Embryonic facial prominence (tissue), 1 donor: ENCODE measurements at regions not wholly inside any gene's neighbourhood (a gene's known extent, or its start where the extent isn't known, plus 50 kb on each side); places are given as distances from the start of the nearest gene placed in this dataset.
"Not testable (repeated sequence)": the region's sequence is repeated elsewhere in the genome, so short reads cannot be mapped to it uniquely, and the experiment has no call there.

Source experiments
- DNase-seq: peaks from one replicate; pipeline ENCODE4 v3.0.0-alpha.2; 2016; ENCODE audit errors: extremely low spot score

DNA sequence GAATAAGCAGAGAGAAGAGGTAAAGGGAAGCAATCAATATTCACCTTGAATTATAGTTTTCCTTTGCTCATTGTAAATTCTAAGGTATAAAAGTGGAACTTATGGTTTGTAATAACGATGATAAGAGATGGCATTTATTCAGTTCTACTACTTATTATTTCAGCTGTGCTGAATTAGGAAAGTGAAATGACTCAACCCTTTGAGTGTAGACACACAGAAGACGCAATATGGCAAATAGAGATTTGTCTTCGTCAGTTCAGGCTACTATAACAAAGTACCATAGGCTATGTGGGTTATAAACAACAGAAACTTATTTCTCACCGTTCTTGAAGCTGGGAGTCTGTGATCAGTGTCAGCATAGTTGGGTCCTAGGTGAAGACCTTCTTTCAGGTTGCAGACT lies 713.0 kb upstream of the PCDH9 start:
- no peak for DNase-seq

DNA sequence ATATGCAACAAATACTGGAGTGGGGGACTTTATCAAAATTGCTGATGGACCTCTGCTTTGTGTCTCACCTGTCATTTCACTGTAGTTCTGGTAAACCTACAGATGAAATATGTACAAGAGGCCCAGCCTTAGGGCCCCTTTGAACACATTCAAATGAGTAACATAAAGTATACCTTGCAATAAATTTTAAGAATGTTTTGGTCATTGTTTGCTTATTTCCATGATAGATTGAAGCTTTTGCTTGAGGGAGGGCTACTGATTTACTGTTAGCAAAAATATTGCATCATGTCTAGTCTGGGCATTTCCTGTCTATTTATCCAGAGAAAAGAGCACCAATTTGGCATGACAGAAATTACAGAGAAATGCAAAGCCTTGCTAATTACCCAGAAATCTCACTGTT lies 705.5 kb upstream of the PCDH9 start:
- DNase-seq = no peak

DNA sequence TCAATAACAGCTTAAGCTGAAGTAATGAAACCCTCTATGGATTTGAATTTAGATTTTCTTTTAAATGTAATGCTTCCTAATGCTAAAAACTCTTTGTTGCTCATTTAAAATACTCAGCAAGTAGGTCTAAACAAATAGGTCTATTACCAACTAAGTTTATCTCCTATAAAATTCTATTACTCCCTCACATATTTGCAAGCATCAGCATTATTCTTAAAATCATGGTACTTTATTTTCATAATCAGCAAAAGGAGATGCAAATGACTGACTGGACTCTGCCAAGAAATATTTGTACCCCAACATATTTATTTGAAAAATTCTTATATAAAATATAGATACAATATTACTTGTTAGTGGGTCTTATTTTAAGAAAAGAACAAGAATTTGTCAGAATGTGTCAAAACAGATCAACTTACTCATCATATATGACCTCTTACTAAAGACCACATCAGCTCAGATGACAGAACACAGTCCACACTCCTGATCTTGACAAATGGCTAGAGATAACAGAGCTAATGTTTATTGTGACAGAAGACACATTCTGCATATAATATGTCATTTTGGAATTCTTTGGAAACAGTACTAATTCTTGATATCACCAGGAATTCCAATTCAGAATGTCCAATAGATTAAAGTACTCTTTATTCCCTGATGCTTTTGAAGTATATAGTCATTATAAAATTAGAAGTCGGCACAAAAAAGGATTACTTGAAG lies 704.6 kb upstream of the PCDH9 start:
- DNase-seq = no peak

DNA sequence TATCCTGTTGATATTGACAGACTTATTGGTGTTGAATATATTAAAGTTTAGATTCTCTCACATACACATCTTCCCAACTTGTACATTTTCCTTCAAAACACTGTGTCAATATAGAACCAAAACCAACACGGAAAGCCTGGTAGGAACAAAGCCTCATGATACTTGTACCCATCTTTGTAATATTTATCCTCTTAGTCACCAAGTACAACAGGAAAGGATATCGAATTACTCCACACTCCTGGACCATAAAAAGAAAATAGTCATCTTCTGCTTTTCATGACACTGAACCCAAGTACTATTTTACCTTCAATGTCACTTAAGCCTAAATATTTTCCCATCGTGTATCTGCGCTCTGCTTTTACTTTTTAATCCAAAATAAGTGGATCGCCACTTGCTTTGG lies 702.9 kb upstream of the PCDH9 start:
- no peak for DNase-seq

DNA sequence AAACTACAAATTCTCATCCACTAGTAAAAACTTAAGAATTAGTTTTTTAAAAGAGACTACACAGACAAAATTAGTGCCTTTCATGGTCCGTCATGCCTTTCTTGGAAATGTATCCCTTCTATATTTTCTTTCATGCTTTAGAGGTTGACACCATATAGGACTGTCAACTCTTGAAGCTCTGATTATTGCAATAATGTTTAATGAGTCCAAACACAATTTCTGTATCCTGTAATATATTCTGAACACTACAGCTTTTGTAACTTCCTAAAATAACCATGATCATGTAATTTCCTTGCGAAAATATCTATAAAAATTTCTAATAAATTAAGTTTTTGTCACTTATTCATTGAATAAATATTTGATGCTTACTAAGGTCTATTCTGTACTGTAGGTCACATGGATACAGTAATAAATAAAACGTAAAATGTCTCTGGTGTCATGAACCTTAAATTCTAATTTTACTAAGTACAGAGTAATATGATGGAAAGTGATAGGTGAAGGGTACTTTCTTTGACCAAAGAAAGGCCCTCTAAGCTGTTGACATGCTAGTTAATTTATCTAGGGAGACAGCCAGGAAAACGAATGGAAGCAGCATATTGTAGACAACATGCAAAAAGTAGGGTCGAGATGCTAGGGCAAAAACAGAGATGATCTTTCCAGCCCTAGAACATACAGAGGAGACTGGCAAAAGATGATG lies 687.3 kb upstream of the PCDH9 start:
- DNase-seq = no peak

DNA sequence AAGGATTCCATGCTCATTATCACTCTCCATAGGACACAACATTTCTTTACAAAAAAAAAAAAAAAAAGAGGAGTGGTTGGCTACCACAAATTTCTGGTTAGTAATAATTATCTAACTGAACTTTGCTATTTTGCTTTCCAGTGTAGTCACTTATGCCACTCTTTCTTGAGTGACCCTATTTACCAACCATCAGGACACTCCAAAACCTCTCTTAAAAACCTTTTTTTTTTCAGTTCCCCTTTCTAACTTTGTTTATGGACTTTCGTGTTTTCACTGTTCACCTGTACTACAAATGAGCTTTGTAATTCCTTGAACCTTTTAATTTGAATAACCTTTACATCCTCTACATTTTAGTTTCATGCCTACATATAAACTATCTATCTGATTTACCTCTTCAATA lies 686.5 kb upstream of the PCDH9 start:
- no peak for DNase-seq

DNA sequence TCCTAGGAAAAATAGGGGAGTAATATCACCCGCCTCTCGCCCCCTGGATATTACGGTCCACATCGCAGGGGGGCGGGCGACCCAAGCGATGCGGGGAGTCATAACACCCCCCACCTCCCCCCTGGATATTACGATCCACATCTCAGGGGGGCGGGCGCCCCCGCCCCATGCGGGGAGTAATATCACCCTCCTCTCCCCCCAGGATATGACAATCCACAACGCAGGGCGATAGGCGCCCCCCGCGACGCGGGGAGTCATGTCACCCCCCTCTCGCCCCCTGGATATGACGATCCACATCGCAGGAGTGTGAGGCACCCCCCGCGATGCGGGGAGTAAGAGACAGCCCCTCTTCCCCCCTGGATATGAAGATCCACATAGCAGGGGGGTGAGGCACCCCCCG lies 684.4 kb upstream of the PCDH9 start:
- no peak for DNase-seq

DNA sequence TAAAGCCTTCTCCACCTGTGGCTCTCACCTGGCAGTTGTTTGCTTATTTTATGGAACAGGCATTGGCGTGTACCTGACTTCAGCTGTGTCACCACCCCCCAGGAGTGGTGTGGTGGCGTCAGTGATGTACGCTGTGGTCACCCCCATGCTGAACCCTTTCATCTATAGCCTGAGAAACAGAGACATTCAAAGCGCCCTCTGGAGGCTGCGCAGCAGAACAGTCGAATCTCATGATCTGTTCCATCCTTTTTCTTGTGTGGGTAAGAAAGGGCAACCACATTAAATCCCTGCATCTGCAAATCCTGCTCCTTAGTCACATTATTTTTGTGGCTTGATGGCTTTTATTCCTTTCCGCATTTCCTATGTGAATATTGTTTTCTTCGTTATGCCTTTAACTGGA lies 672.8 kb upstream of the PCDH9 start:
- not testable (repeated sequence) for DNase-seq

DNA sequence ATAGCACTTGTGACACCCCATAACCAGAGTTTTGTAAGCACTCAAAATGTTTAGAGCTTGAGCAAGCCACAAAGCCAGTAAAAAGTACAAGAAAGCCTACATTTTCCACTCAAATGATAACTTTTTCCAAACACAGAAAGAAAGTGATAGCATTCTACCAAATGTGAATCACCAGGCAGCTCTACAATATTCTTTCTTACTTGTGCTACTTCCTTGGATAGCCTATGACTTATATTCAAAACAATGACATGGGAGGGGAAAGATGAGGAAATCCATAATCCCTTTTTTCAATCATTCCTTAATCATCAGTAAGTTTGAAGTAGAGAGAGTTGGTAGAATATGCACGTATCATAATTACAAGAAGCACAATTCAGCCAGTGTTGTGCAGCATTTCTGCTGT lies 650.8 kb upstream of the PCDH9 start:
- no peak for DNase-seq

DNA sequence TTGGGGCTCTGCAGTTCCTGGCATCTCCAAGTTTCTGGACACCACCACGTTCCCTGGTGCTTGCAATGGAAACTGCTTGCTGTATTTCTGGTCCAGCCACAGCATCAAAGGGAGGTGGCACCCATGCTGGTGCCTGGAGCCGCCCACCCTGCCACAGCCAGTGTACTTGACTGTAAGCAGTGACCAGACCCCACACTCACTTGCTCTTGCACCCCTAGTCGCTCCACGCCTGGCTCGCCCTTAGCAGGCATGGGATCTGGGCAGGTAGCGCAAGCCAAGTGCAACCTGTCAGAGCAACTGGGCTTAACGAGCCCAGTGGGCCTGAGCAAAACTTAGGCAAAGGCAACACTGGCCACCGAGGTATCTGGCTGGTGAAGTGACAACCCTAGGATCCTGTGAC lies 648.2 kb upstream of the PCDH9 start:
- no peak for DNase-seq

DNA sequence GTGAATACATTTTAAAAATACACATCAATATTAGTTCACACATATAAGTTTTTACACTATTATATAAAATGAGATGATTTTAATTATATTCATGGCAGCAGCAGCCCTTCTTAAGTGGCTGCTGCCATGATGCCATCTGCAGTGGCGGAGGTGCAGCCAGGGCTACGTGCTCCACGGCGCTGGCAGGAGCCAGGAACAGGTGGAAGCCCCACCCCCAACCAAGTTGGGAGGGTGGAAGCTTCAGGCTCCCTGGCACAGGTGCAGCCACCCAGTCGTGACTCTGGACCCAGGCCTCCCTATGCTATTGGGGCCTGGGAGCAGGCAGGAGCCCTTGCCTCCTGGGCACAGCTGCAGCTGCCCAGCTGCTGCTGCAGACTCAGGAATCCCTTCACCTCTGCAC lies 646.9 kb upstream of the PCDH9 start:
- no peak for DNase-seq

DNA sequence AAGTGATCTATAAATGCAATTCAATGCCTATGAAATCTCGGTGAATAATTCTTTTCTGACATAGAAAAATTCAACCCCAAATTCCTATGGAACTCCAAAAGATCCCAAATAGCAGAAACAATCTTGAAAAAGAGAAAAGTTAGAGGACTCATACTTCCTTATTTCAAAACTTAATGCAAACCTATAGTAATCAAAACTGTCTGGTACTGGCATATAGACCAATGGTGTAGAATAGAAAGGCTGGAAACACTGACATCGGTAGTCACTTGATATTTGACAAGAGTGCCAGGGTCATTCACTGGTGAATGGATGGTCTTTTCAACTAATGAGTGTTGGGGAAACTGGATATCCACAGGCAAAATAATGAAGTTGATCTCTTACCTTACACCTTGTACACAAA lies 637.1 kb upstream of the PCDH9 start:
- no peak for DNase-seq

DNA sequence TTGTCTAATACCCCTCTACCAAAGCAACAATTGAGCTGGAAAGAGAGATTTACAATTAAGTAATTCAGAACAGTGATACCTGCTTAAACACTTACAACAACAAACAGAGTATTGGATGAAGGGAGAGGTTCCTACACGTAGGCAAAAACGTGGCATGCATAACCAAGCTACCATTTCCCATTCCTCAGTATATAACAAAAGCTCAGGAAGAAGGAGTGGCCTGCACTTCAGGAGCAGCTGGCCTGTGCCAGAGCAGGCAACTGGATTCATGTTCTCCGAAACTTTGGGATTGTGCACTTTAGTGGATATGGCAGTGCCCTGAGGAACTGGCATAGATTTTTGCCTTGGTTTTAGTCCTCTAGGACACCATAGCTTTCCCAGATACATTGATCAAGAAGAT lies 630.2 kb upstream of the PCDH9 start:
- DNase-seq = no peak

DNA sequence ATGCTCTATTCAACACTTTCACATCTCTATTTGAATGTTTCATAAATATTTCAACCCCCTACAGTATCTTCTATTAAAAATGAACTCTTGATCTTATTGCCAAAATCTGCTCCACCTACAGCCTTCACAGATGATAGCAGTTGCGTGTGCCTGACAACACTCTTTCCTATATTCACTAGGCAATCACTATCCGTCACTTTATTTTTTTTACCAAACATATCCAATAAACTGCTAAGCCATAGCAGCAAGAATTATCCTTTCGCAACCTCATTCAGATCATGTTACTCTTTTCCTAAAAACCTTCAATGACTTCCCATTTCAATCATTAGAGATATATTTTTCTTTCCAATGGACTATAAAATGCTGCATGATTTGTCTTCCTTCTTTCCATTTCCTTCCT lies 629.8 kb upstream of the PCDH9 start:
- DNase-seq = no peak

DNA sequence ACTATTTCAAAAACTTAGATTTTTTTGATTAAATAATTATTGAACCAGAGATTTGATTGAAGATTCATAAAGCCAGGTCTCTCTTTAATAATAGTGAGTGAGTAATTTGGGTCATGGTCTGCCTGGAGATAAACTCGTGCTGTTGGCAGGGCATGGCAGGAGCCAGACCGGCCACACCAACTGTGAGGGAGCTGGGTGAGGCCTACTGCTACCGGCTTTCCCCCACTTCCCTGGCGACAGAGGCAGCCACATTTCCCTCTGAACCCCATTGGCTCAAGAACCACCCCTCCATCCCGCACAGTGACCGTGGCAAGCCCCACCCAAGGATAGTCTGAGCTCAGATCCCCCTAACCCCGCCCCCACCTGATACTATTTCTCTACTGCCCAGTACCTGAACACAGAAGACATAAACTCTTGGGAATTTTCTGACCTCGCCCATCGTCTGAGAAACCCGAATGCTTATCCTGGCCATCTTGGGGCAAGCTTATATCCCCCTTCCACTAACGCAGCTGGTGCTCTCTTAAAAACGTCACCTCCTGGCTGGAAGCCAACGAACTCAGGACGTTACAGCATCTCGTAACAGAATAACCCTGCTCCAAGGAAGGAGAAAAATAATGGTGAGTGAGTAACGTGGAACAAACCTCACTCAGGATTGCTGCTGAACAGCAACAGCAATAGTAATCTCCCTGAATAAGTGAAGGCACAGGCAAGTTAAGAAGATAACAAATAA lies 627.6 kb upstream of the PCDH9 start:
- no peak for DNase-seq

DNA sequence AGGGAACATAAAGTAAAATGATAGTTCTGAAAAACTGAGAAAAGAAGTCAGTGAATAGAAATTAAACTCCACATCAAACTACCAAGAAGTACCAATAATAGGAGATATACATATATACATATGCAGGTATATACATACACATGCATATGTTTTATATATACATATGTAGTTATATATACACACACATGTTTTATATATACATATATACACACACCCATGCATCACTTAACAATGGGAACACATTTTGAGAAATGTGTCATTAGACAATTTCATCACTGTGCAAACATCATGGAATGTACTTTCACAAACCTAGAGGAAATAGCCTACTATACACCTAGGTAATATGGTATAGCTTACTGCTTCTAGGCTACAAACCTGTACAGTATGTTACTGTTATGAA lies 626.8 kb upstream of the PCDH9 start:
- no peak for DNase-seq

DNA sequence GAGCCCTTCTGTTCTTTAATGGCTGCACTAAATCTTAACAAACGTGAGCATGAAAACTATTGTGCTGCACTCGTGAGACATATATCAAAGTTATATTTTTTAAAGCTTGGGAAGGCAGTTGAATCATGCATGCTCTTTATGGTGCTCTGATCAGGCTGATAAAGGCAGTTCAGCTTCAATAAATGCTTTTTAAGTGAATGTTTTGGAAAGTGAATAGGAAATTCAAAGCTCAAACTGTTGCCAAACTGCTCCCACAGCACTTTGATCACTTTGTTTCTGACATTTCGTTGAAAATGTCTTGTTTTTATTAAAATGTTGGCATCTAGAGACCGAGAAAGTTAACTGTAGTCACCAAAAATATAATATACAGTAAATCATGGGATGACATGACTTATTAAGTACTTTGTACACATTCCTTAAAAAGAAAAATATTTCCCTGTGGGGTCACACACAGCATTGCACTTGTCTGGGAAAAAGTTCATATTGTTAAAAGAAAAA lies 625.7 kb upstream of the PCDH9 start:
- no peak for DNase-seq

DNA sequence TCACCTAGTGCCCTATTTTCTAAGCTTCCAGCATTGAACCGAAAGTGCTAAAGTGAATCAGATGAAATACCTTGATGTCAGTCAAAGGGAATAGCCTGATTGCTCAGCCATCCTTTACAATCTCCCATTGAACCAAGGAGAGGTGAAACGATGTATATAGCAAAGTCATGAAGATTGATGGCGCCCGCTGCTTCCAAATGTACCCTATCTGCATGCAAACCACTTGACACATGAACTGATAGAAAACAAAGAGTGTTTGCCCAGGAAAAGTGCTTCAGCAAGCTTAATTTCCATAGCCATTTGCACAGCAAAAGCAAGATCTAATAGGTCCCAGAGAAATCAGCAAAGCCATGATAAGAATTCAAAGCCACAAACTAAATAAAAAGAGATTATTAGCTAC lies 624.9 kb upstream of the PCDH9 start:
- DNase-seq = no peak

DNA sequence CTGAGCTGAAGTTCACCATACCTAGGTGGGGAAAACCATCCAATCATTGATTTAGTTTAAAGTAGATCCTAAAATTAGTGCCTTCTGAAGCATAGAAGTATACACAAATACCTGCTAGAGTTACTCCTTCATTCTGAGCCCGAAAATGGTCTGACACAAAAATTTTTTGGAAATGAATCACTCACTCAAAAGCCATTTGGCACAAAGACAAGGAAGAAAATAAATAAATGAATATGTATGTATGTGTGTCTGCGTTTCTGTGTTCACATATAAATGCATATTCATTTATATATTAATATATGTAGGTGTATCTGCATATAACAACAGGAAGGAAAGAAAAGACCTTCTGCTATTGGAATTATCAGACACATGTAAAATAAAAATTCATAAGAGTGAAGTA lies 614.4 kb upstream of the PCDH9 start:
- no peak for DNase-seq

DNA sequence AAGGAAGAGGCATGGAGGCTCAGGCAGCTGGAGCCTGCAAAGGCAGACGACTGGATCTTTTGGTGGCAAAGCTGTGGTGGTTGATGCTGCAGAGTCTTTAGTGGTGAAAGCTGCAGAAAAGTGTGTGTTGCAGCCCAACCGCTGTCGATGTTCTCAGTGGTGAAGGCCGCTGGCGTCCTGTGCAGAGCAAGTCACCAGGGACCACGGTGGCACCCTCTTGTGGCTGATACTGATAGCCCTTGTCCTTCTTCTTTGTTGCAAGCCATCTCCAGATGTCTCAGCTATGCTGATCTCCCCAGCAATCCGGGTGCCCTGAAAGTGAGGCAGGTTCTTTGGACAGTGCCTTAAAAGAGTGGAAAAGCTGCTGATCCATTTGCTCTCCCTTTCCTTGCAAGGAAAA lies 610.9 kb upstream of the PCDH9 start:
- no peak for DNase-seq

DNA sequence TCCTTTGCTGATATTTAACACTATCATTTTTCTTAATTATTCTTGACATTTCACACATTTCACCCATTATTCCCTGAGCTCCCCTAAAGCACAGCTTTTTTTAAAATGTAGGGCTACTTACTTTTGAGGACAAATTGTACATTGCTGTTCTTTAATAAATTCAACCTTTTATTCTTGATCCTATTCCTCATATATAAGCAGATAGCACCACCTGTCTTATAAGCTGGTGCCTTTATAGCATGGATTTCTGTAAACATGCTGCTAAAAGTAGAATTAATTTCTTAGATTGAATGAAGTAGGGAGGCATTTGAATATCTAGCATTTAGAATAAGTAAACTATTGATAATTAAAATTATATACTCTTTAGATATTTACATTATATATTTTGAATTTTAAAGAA lies 603.4 kb upstream of the PCDH9 start:
- DNase-seq = no peak

DNA sequence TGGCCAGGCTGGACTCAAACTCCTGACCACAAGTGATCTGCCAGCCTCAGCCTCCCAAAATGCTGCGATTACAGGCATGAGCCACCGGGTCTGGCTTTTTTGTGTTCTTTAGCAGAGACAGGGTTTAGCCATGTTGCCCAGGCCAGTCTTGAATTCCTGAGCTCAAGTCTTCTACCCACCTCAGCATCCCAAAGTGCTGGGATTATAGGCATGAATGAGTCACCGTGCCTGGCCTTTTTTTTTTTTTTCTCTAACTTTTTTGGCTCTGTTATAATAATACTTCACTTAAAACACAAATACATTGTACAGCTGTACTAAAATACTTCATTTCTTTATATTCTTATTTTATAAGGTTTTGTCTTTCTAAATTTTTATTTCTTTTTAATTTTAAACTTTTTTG lies 599.5 kb upstream of the PCDH9 start:
- DNase-seq = no peak

DNA sequence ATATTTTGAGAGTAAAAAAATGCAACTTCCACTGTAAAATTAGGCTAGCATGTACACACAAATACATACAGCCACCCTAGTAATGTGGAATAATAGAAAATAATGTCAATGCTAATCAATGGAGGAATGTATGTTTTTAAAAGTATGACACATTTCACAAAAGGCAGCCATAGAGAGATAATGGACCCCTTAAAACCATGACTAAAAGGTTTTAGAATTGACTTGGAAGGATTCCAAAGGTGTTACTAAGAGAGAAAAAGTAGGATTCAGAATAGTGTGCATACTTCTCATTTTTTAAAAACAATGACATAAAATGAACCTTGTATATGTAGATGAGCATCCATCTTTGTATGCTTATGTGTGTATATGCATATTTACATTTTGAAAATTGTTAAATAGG lies 597.9 kb upstream of the PCDH9 start:
- DNase-seq = no peak
